Adrenal gland (tissue), 9 donors: ENCODE measurements at regions not wholly inside any gene's neighbourhood (a gene's known extent, or its start where the extent isn't known, plus 50 kb on each side); places are given as distances from the start of the nearest gene placed in this dataset.
"Not testable (repeated sequence)": the region's sequence is repeated elsewhere in the genome, so short reads cannot be mapped to it uniquely, and the experiment has no call there.

Source experiments
- DNase-seq, 7 donors: peaks; one replicate each; pipeline ENCODE4 v3.0.0-alpha.2; 2019 to 2020
- H3K27ac ChIP-seq, 5 donors: fragments of 200-600 bp; sonication (generic) in 4 of 5; 1 replicate in 3 of 5; 2 replicates in 2 of 5; pipeline versions ENCODE4 v1.5.1 to v1.8.0; 2016 to 2020; ENCODE audit warnings: mild to moderate bottlenecking in 1 of 5
- H3K27me3 ChIP-seq: fragments of 200-600 bp; 2 replicates; pipeline ENCODE4 v1.8.0; 2021
- H3K36me3 ChIP-seq, 2 donors: fragments of 200-600 bp; replicated peaks in 1 of 2; 1 replicate in 1 of 2; 2 replicates in 1 of 2; pipeline versions ENCODE4 v1.5.1 to v1.8.0; 2018 to 2022
- H3K4me1 ChIP-seq, 2 donors: fragments of 200-600 bp; replicated peaks in 1 of 2; 1 replicate in 1 of 2; 2 replicates in 1 of 2; pipeline versions ENCODE4 v1.5.1 to v1.8.0; 2018 to 2021
- H3K4me3 ChIP-seq, 4 donors: fragments of 200-600 bp; sonication (generic) in 3 of 4; one replicate each; pipeline ENCODE4 v1.5.1; 2016 to 2018
- H3K9me3 ChIP-seq, 3 donors: fragments of 200-600 bp; sonication (generic) in 1 of 3; replicated peaks in 1 of 3; 1 replicate in 2 of 3; 2 replicates in 1 of 3; pipeline versions ENCODE4 v1.5.1 to v1.8.0; 2016 to 2021
- CTCF ChIP-seq, 6 experiments: fragments of 450-650 bp in 4 of 6; fragments of 200-600 bp in 2 of 6; sonication (generic) in 1 of 6; IDR thresholded peaks; 1 replicate in 5 of 6; 2 replicates in 1 of 6; pipeline versions ENCODE4 v1.5.1 to v1.8.0; 2016 to 2021; ENCODE audit warnings: antibody characterized with exemption in 6 of 6, mild to moderate bottlenecking in 2 of 6, moderate library complexity in 1 of 6
- POLR2A ChIP-seq, 2 donors: fragments of 450-650 bp; IDR thresholded peaks; one replicate each; pipeline ENCODE4 v1.6.1; 2017; ENCODE audit warnings: antibody characterized with exemption in 2 of 2, mild to moderate bottlenecking in 2 of 2, moderate library complexity in 1 of 2
- WGBS, 4 donors: extraction: QIAGEN DNeasy Blood & Tissue Kit in 2 of 4; methylation state at CpG; one replicate each; pipeline versions ENCODE4 v1.1.5 to v1.1.7; 2013 to 2017; 5-methylcytosine and 5-hydroxymethylcytosine counted together
- intact Hi-C, 2 donors: fragments of 100-400 bp; cut with DNase I; formaldehyde crosslinking; loops; one replicate each; pipeline versions ENCODE4 v1.14.1 to v1.15.0; 2022 to 2023
- donor health status: healthy with polysubstance abuse.
- donor health status: Bipolar disorder and iron deficiency.
- donor health status: DM: yes; HTN: yes; CAD: no.
- donor health status: DM: no; HTN: no; CAD: no.
- donor health status: DM: no; HTN: no; CAD: no.

- no peak for DNase-seq
- Histone ChIP-seq H3K36me3 (no peaks in the 10 kb centered on the region), H3K9me3 (no peaks in the 10 kb centered on the region), H3K4me3 (no peak overlapping the region), H3K27ac (no peak overlapping the region), H3K27me3 (no peaks in the 10 kb centered on the region), H3K4me1 (no peaks in the 10 kb centered on the region)
- 0 to 44% (median 40%) methylated on average over 1 of the region's 1 CpG for WGBS, 4 donors
- TF ChIP-seq CTCF (IDR thresholded peaks at IDR 0.05) (no peak), POLR2A (IDR thresholded peaks at IDR 0.05) (no peak)
- intact Hi-C loops = no loop called here
These were observed 357.3 kb upstream of the NDST4 start for GRCh38 chr4:115470763-115471162.

- H3K27me3 ChIP-seq, H3K36me3 ChIP-seq, H3K9me3 ChIP-seq, H3K4me3 ChIP-seq, intact Hi-C loops, H3K4me1 ChIP-seq, H3K27ac ChIP-seq, DNase-seq: not testable (repeated sequence)
- WGBS, 4 donors = 68 to 73% (median 68%) methylated on average over 4 of the region's 4 CpGs
These were observed 345.9 kb upstream of the NDST4 start for GRCh38 chr4:115459301-115459700.

DNA sequence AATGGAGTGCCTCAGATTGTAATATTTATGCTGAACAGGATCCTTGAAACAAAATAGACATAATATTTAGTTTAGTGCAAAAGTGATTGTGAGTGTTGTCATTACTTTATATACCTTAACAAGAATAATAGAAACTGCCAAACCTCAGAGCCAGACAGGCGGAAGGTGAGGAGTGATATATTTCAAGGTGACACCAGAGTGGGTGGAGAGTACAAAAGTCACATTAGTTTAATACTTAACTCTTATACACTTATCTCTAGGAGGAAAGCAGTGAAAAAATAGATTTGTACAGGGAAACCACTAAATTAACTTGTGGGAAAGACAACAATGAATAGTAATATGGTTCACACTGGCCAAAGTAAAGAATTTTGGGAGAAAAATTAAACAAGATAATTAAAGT, 342.8 kb upstream of the NDST4 start:
- DNase-seq = no peak
- intact Hi-C loops = no loop called here
- Histone ChIP-seq H3K27me3 (no peaks in the 10 kb centered on the region), H3K27ac (no peak overlapping the region), H3K9me3 (no peaks in the 10 kb centered on the region), H3K36me3 (no peaks in the 10 kb centered on the region), H3K4me3 (no peak overlapping the region), H3K4me1 (no peaks in the 10 kb centered on the region)
- TF ChIP-seq CTCF (IDR thresholded peaks at IDR 0.05) (no peak), POLR2A (IDR thresholded peaks at IDR 0.05) (no peak)
- 66 to 85% (median 71%) methylated on average over 1 of the region's 1 CpG for WGBS, 4 donors

DNA sequence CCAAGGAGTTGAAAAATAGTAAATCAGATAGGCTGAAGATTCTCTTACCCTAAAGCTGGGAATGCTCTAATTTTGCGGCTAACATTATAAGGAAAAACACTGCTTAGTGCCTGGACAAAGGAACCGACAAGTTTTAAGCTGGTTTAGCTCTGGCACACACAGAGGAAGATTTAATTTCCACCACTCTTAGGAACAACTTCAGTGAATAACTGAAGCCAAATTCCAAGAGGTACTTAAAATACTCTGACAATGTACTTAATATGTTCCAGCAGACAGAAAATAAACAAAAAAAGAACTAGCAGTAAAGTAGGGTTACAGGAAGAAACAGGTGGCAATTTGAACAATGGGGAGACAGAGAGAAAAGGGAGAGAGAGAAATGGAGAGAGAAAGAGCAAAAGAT, 340.8 kb upstream of the NDST4 start:
- Histone ChIP-seq H3K4me3 (no peak overlapping the region), H3K36me3 (no peaks in the 10 kb centered on the region), H3K27ac (no peak overlapping the region), H3K4me1 (no peaks in the 10 kb centered on the region), H3K9me3 (no peaks in the 10 kb centered on the region), H3K27me3 (no peaks in the 10 kb centered on the region)
- no peak for TF ChIP-seq POLR2A (IDR thresholded peaks at IDR 0.05)
- DNase-seq = no peak
- WGBS, 4 donors = 50 to 71% (median 53%) methylated on average over 2 of the region's 2 CpGs
- intact Hi-C loops = no loop called here

- Histone ChIP-seq H3K4me3 (no peak overlapping the region), H3K9me3 (no peaks in the 10 kb centered on the region), H3K27me3 (no peaks in the 10 kb centered on the region), H3K36me3 (no peaks in the 10 kb centered on the region), H3K27ac (no peak overlapping the region), H3K4me1 (no peaks in the 10 kb centered on the region)
- TF ChIP-seq POLR2A (IDR thresholded peaks at IDR 0.05) = no peak
- TF ChIP-seq CTCF (IDR thresholded peaks at IDR 0.05) = no peak
- intact Hi-C loops = no loop called here
- WGBS, 4 donors = 0 to 20% (median 14%) methylated on average over 1 of the region's 1 CpG
- no peak for DNase-seq
These were observed 340.0 kb upstream of the NDST4 start for GRCh38 chr4:115453416-115453815.

DNA sequence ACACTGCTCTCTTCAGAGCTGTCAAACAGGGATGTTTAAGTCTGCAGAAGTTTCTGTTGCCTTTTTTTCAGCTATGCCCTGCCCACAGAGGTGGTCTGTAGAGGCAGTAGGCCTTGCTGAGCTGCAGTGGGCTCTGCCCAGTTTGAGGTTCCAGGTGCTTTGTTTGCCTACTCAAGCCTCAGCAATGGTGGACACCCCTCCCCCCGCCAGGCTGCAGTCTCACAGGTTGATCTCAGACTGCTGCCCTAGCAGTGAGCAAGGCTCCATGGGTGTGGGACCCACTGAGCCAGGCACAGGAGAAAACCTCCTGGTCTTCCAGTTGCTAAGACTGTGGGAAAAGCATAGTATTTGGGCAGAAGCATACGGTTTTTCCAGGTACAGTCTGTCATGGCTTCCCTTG, 338.8 kb upstream of the NDST4 start:
- DNase-seq, H3K27me3 ChIP-seq, H3K4me3 ChIP-seq, intact Hi-C loops, H3K36me3 ChIP-seq, H3K4me1 ChIP-seq, H3K9me3 ChIP-seq, H3K27ac ChIP-seq: not testable (repeated sequence)
- 82 to 100% (median 83%) methylated on average over 1 to 2 of the region's 2 CpGs for WGBS, 4 donors
